Thymus (tissue), 11 donors: ENCODE measurements at regions not wholly inside any gene's neighbourhood (a gene's known extent, or its start where the extent isn't known, plus 50 kb on each side); places are given as distances from the start of the nearest gene placed in this dataset.

ENCODE experiments used
- DNase-seq, 9 donors: peaks; one replicate each; pipeline ENCODE4 v3.0.0-alpha.2; 2013; ENCODE audit warnings: low spot score in 9 of 9, low read depth in 6 of 9, missing footprints in 1 of 9
- H3K27ac ChIP-seq, 2 donors: one replicate each; pipeline ENCODE4 v1.5.1; 2013; ENCODE audit warnings: control low read depth in 1 of 2, low read depth in 1 of 2, low read length in 1 of 2, mild to moderate bottlenecking in 1 of 2, moderate library complexity in 1 of 2
- H3K27me3 ChIP-seq, 2 donors: one replicate each; pipeline ENCODE4 v1.5.1; 2013; ENCODE audit warnings: low read length in 1 of 2; ENCODE audit not compliant: control insufficient read depth in 2 of 2, insufficient read depth in 1 of 2
- H3K36me3 ChIP-seq, 2 donors: one replicate each; pipeline ENCODE4 v1.5.1; 2013; ENCODE audit warnings: low read length in 1 of 2, mild to moderate bottlenecking in 1 of 2, moderate library complexity in 1 of 2; ENCODE audit not compliant: control insufficient read depth in 2 of 2, insufficient read depth in 2 of 2
- H3K4me1 ChIP-seq, 2 donors: one replicate each; pipeline ENCODE4 v1.5.1; 2013; ENCODE audit warnings: low read length in 2 of 2; ENCODE audit not compliant: control insufficient read depth in 2 of 2, insufficient read depth in 2 of 2
- H3K4me3 ChIP-seq, 2 donors: one replicate each; pipeline ENCODE4 v1.5.1; 2013; ENCODE audit warnings: low read length in 2 of 2, control low read depth in 1 of 2, mild to moderate bottlenecking in 1 of 2
- H3K9me3 ChIP-seq, 2 donors: one replicate each; pipeline ENCODE4 v1.5.1; 2013; ENCODE audit warnings: low read length in 1 of 2, mild to moderate bottlenecking in 1 of 2; ENCODE audit not compliant: control insufficient read depth in 2 of 2, insufficient read depth in 1 of 2
- WGBS: extraction: QIAGEN DNeasy Blood & Tissue Kit; methylation state at CpG from one replicate; pipeline ENCODE4 v1.1.7; 2013; 5-methylcytosine and 5-hydroxymethylcytosine counted together
- donor health status: healthy.

DNA sequence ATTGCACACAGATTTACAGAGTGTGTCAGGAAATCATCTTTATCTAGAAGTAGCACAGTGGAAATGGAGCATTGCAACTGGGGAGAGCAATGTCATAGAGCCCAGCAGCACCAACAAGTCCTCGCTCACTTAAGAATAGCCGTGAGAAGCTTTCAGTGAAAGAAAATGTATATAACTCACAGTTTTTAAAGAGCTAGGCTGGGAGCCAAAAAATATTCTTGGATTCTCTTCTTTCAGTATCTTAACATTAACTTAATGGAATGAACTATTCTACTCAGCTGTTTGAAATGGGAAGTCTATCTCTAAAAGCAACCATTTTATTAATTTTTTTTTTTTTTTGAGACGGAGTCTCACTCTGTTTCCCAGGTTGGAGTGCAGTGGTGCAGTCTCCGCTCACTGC is 329.6 kb downstream of the COG6 start:
- H3K27ac ChIP-seq, result no peak overlapping the region
- WGBS, result 96% methylated on average over 4 of the region's 4 CpGs
- no peak for DNase-seq
- no peaks in the 10 kb centered on the region for H3K27me3 ChIP-seq
- H3K4me3 ChIP-seq, result no peak overlapping the region
- H3K36me3 ChIP-seq, result no peaks in the 10 kb centered on the region
- H3K9me3 ChIP-seq, result no peaks in the 10 kb centered on the region
- no peaks in the 10 kb centered on the region for H3K4me1 ChIP-seq

DNA sequence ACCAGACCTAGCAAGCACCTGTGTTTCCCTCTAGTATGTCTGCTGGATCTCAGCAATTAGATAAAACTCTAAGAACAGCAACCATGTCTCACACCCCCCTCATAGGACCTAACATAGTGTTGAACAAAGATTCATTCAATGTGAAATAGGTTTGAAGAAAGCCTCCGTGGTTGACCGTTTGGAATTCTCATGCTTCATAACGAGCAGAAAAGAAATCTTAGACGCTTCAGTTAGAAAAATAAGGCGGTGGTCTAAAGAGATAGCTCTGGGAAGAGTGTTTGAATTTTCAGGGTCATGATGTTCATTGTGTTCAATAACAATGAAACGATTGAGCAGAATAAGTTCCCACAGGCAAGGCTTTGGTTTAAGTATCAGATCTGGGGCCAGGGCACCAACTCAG is 332.9 kb downstream of the COG6 start:
- H3K27ac ChIP-seq, result no peak overlapping the region
- no peaks in the 10 kb centered on the region for H3K36me3 ChIP-seq
- no peak overlapping the region for H3K4me3 ChIP-seq
- H3K4me1 ChIP-seq, result no peaks in the 10 kb centered on the region
- no peak for DNase-seq
- H3K9me3 ChIP-seq, result no peaks in the 10 kb centered on the region
- WGBS, result 95% methylated on average over 6 of the region's 6 CpGs
- H3K27me3 ChIP-seq, result no peaks in the 10 kb centered on the region

DNA sequence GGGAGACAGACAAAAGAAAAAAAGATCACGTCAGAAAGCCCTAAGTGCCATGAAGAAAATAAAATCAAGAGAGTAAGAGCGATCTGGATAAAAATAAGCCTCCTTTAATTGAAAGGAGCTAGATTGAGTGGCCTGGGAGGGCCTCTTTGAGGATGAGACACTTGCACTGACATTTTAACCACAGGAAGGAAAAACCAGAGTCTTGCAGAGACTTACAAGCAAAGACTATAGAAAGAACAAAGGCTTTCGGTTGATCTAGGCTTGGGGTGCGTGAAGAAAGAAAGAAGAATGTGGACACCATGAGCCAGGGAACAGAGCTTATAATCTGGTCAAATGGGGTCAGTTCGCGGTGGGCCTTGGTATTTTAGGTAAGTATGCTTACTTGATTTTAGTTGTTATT is 342.7 kb downstream of the COG6 start:
- Histone ChIP-seq H3K9me3 (no peaks in the 10 kb centered on the region), H3K27ac (no peak overlapping the region), H3K4me1 (peaks cover 0 to 7% of the 10 kb centered on the region in 2 donors), H3K36me3 (no peaks in the 10 kb centered on the region), H3K27me3 (no peaks in the 10 kb centered on the region), H3K4me3 (no peak overlapping the region)
- WGBS, result 43% methylated on average over 6 of the region's 6 CpGs
- peak in 8 of 9 donors; percentile 3 to 67 (median 16) for DNase-seq

DNA sequence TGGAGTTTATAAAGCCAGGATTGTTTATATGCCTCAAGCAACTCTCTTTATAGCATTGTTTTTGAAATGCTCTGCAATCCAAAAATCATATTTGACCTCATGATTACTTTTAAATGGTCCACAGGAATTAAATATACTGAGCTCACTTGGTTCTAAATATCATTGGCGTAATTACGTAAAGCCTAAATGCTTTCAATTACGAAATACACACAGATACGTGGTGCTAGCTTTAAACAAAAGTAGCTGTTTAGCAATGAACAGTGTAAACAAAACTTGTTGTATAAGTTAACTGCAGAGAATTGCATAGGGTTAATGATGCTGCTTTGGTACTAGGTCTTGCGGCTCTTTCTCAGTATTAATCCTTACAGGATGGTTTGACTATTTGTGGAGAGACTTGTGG is 346.6 kb downstream of the COG6 start:
- H3K9me3 ChIP-seq, result no peaks in the 10 kb centered on the region
- no peaks in the 10 kb centered on the region for H3K27me3 ChIP-seq
- 97% methylated on average over 5 of the region's 5 CpGs for WGBS
- peaks cover 0 to 7% of the 10 kb centered on the region in 2 donors for H3K4me1 ChIP-seq
- H3K4me3 ChIP-seq, result no peak overlapping the region
- no peaks in the 10 kb centered on the region for H3K36me3 ChIP-seq
- DNase-seq, result no peak
- H3K27ac ChIP-seq, result no peak overlapping the region

DNA sequence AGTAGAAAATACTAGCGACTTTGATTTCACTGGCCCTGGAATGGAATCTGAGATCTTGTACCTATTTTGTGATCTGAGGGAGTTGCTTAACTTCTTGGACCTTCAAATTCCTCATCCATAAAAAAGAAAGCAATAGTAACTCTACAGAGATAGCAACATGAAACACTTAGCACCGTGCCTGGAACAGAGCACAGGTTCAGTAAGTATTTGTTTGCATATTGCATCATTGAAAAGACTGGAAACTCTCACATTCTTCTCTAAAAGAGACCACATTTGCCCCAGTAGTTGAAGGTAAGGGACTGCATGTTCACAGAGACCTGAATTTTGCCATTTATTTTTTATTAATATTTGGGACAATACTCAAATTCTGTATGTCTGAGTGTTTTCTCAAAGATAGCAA is 358.1 kb downstream of the COG6 start:
- 90% methylated on average over 2 of the region's 2 CpGs for WGBS
- no peaks in the 10 kb centered on the region for H3K4me1 ChIP-seq
- no peak overlapping the region for H3K27ac ChIP-seq
- H3K4me3 ChIP-seq, result no peak overlapping the region
- no peaks in the 10 kb centered on the region for H3K9me3 ChIP-seq
- no peaks in the 10 kb centered on the region for H3K27me3 ChIP-seq
- H3K36me3 ChIP-seq, result no peaks in the 10 kb centered on the region
- DNase-seq, result no peak

DNA sequence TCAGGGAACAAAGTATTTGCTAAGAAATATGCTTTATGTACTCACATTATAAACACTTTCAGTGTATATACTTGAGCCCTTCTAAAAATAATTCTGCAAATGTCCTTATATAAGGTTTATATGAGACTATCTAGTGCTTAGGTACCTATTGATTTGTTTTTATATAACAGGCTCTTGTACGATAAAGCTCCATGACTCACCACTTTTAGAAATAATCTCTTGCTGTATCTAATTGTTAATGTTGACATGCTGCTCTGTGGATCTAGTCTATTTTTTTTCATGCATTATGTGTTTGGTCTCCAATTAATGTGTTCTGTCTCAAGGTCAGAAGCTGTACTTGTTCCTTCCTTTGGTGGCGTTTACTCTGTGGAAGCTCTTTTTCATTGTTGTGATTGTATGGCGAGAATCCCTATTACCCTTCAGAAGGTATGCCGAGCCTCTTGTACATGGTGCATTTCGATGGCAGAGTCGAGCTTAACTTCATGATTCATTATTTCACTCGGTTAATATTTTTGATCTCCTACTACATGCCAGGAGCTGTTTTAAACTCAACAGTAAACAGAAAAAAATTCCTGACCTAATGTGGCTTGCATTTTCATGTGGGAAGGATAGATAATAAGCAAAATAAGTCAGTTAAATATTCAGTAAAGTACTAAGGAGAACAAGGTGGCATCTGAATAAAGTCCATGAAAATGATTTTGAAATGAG is 361.6 kb downstream of the COG6 start:
- WGBS, result 90% methylated on average over 7 of the region's 7 CpGs
- Histone ChIP-seq H3K4me1 (no peaks in the 10 kb centered on the region), H3K27me3 (no peaks in the 10 kb centered on the region), H3K27ac (no peak overlapping the region), H3K36me3 (no peaks in the 10 kb centered on the region), H3K9me3 (no peaks in the 10 kb centered on the region), H3K4me3 (no peak overlapping the region)
- no peak for DNase-seq

DNA sequence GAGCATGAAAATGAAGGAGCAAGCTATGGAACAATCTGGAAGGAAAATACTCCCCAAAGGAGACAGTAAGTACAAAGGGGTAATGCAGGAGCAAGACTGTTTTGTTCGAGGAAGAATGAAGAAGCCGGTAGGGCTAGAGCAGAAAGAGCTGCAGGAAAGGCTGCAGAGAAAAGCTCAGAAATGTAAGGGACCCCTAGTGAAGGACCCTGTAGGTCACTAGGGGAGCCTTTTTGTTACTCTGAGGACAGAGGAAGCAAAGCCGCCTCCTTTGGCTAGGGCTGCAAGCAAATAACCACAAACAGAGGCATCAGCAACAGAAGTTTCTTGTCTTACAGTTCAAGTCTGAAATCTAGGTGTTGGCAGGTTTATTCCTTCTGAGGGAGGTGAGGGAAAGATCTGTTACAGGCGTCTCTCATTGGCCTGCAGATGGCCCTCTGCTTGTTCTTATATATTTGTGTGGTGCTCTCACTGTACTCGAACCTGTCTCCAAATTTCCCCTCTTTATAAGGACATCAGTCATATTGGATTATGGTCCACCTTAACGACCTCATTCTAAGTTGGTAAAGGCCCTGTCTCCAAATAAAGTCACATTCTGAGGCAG is 362.3 kb downstream of the COG6 start:
- no peak overlapping the region for H3K4me3 ChIP-seq
- H3K9me3 ChIP-seq, result no peaks in the 10 kb centered on the region
- no peaks in the 10 kb centered on the region for H3K36me3 ChIP-seq
- no peak overlapping the region for H3K27ac ChIP-seq
- DNase-seq, result no peak
- WGBS, result 91% methylated on average over 6 of the region's 6 CpGs
- no peaks in the 10 kb centered on the region for H3K4me1 ChIP-seq
- H3K27me3 ChIP-seq, result no peaks in the 10 kb centered on the region

DNA sequence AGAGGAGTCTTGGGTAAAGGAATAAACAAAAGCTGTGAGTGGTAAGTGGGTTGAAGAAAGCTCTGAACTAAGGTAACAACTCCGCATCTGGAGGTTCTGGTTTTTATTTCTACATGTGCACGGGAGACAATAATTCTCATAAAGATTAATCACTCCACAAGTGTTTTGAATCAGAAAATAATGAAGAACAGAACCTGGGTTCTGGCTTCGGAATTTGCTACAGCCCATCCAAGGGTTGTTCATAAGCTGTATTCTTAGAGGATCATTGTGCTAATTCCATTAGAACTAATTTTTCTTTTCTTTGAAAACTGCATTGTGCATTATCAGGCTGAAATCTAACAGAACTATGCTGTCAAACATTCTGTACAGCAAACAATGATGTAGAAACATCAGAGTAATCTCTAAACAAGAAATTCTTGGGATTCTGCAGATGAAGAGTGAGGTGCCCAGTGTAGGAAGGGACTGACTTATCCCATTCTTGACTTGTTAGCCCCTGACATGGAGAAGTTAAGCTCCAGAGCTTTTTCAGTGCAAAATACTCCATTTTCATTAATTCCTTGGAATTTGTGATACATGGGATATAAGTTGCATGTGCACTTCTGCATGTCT is 368.2 kb downstream of the COG6 start:
- WGBS, result 96% methylated on average over 3 of the region's 3 CpGs
- Histone ChIP-seq H3K9me3 (no peaks in the 10 kb centered on the region), H3K27me3 (no peaks in the 10 kb centered on the region), H3K36me3 (no peaks in the 10 kb centered on the region), H3K4me1 (peaks cover 0 to 7% of the 10 kb centered on the region in 2 donors), H3K4me3 (no peak overlapping the region), H3K27ac (no peak overlapping the region)
- DNase-seq, result no peak

DNA sequence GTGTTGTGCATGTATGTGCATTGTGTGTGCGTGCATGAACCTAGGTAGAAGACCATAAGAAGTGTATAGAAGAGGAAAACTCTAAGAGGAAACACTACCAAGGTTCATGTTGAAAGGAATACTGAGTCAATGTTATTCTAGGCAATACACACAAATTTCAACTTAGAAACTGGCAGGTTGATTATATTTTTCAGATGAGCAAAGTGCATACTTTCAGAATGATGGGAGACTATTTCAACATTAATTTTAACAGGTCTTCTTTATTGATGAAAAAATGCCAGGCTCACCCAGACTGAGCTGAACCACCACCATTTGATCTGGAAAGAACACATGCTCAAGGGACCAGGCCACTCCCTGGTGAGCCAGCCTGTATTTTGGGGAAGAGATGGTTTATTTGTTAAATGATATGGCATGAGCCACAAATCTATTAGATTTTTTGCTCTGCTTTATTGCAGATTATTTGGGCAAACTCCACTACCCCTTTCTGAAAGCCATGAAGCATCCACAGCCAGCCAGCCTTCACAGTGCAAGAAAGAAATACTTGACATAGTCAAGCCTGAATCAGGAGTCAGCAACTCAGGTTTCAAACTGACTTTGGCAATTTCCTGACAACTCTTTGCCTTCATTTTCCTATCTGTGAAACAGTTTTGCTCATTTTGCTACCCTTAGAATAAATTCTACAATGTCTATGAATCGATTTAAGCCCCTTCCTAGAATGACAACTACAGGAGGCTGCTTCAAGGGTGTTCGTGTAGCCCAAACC is 368.9 kb downstream of the COG6 start:
- Histone ChIP-seq H3K4me3 (no peak overlapping the region), H3K36me3 (no peaks in the 10 kb centered on the region), H3K9me3 (no peaks in the 10 kb centered on the region), H3K27ac (no peak overlapping the region), H3K4me1 (peaks cover 0 to 7% of the 10 kb centered on the region in 2 donors), H3K27me3 (no peaks in the 10 kb centered on the region)
- no peak for DNase-seq
- 92% methylated on average over 3 of the region's 3 CpGs for WGBS
